Left lung (tissue), 4 donors: ENCODE measurements at regions not wholly inside any gene's neighbourhood (a gene's known extent, or its start where the extent isn't known, plus 50 kb on each side); places are given as distances from the start of the nearest gene placed in this dataset.

Source experiments
- ATAC-seq: fragments of 200-7000 bp; cut with Tn5 transposase; one replicate; pipeline ENCODE4 v1.9.1; 2020; ENCODE audit warnings: moderate library complexity
- DNase-seq, 4 donors: peaks; one replicate each; pipeline ENCODE4 v3.0.0-alpha.2; 2013 to 2020
- H3K27ac ChIP-seq, 2 donors: fragments of 200-600 bp; sonication (generic) in 1 of 2; one replicate each; pipeline versions ENCODE4 v1.5.0 to v1.8.0; 2020 to 2021
- H3K27me3 ChIP-seq, 2 donors: fragments of 200-600 bp; sonication (generic) in 1 of 2; one replicate each; pipeline versions ENCODE4 v1.5.0 to v1.8.0; 2020 to 2021
- H3K36me3 ChIP-seq, 2 donors: fragments of 200-600 bp; sonication (generic) in 1 of 2; one replicate each; pipeline versions ENCODE4 v1.5.0 to v1.8.0; 2020 to 2021
- H3K4me1 ChIP-seq, 2 donors: fragments of 200-600 bp; one replicate each; pipeline ENCODE4 v1.8.0; 2021
- H3K4me3 ChIP-seq, 2 donors: fragments of 200-600 bp; sonication (generic) in 1 of 2; one replicate each; pipeline versions ENCODE4 v1.5.0 to v1.8.0; 2020 to 2021; ENCODE audit warnings: mild to moderate bottlenecking in 1 of 2
- H3K9me3 ChIP-seq, 2 donors: fragments of 200-600 bp; sonication (generic) in 1 of 2; one replicate each; pipeline versions ENCODE4 v1.5.0 to v1.8.0; 2020 to 2021
- CTCF ChIP-seq, 2 donors: fragments of 200-600 bp; sonication (generic) in 1 of 2; IDR thresholded peaks; one replicate each; pipeline versions ENCODE4 v1.5.0 to v1.8.0; 2021; ENCODE audit warnings: antibody characterized with exemption in 2 of 2
- intact Hi-C, 2 donors: fragments of 100-400 bp; cut with DNase I; formaldehyde crosslinking; loops; one replicate each; pipeline versions ENCODE4 v1.11.2 to v1.14.2; 2022
- donor health status: DM: no; HTN: yes; CAD: no.
- donor health status: DM: no; HTN: no; CAD: no.

- H3K36me3 ChIP-seq: no peaks in the 10 kb centered on the region
- peaks cover 0 to 19% of the 10 kb centered on the region in 2 donors for H3K9me3 ChIP-seq
- intact Hi-C loops: no loop called here
- peak; percentile 98 for ATAC-seq
- TF ChIP-seq CTCF (IDR thresholded peaks at IDR 0.05): no peak
- DNase-seq: peak in 3 of 4 donors; percentile 3 to 62 (median 61)
- H3K27ac ChIP-seq: peak overlapping the region in 1 of 2 donors; percentile 30
- no peaks in the 10 kb centered on the region for H3K4me1 ChIP-seq
- no peaks in the 10 kb centered on the region for H3K27me3 ChIP-seq
- H3K4me3 ChIP-seq: no peak overlapping the region
Observed at GRCh38 chr13:106318941-106319411, 216.5 kb downstream of the EFNB2 start.

DNA sequence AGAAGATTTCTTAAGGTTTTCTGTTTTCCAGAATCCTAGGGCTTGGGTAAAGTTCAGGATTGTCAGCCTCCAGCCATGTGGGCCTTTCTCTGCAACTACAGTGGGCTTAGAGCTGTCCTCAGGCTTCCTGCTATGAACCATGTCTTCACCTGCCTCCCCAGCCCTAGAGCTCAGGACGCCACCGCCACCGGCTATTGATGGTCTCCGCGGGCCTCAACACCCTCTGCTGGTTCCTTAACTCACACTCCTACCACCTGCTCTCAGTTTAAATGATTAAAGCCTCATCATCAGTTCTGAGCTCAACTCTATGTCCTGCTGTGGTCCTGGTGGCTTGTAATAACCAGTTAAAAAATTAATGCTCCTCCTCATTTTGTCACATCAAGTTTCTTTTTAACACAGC lies 221.0 kb downstream of the EFNB2 start:
- Histone ChIP-seq H3K36me3 (no peaks in the 10 kb centered on the region), H3K4me1 (no peaks in the 10 kb centered on the region), H3K9me3 (no peaks in the 10 kb centered on the region), H3K27me3 (no peaks in the 10 kb centered on the region), H3K27ac (no peak overlapping the region), H3K4me3 (no peak overlapping the region)
- DNase-seq (no peak), ATAC-seq (no peak)
- intact Hi-C loops: no loop called here
- TF ChIP-seq CTCF (IDR thresholded peaks at IDR 0.05): no peak

GRCh38 chr13:106311004-106311403 lies 224.5 kb downstream of the EFNB2 start:
- no peaks in the 10 kb centered on the region for H3K27me3 ChIP-seq
- no peaks in the 10 kb centered on the region for H3K36me3 ChIP-seq
- no peak overlapping the region for H3K4me3 ChIP-seq
- no peak overlapping the region for H3K27ac ChIP-seq
- H3K4me1 ChIP-seq: no peaks in the 10 kb centered on the region
- H3K9me3 ChIP-seq: peaks cover 0 to 18% of the 10 kb centered on the region in 2 donors
- no peak for TF ChIP-seq CTCF (IDR thresholded peaks at IDR 0.05)
- no peak for DNase-seq
- ATAC-seq: no peak
- intact Hi-C loops: no loop called here

DNA sequence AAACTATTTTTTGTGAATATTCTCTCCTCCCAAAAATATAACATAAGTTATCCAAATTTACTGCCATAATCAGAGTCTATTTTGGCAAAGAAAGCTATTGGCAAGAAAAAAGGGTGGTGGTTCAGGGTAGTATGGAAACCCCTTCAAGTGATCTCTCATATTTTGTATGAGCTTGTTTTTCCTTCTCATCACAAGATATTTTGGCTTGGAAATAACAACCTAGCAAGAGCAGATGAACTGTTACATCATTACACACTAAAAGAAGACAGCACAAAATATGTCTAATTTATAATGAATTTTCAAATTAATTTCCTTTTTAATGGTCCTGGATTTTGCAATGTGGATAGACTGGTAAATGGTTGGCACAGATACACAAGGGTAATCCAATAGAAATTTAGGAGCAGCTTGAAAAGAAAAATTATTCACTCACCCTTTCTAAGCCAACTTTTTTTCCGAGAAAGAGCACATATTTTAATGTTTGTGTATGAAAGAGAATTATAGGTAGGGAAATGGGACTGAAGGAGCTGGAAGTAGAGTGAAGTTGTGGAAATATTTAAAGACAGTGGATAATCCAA lies 225.1 kb downstream of the EFNB2 start:
- intact Hi-C loops: no loop called here

More for the DNA sequence above, 225.1 kb downstream of the EFNB2 start:
- Histone ChIP-seq H3K4me3 (no peak overlapping the region), H3K9me3 (peaks cover 0 to 18% of the 10 kb centered on the region in 2 donors), H3K27ac (no peak overlapping the region), H3K27me3 (no peaks in the 10 kb centered on the region), H3K4me1 (no peaks in the 10 kb centered on the region), H3K36me3 (no peaks in the 10 kb centered on the region)
- TF ChIP-seq CTCF (IDR thresholded peaks at IDR 0.05): no peak
- no peak for DNase-seq
- ATAC-seq: no peak
